ENCODE measurements at regions not wholly inside any gene's neighbourhood (a gene's known extent, or its start where the extent isn't known, plus 50 kb on each side); places are given as distances from the start of the nearest gene placed in this dataset.

DNA sequence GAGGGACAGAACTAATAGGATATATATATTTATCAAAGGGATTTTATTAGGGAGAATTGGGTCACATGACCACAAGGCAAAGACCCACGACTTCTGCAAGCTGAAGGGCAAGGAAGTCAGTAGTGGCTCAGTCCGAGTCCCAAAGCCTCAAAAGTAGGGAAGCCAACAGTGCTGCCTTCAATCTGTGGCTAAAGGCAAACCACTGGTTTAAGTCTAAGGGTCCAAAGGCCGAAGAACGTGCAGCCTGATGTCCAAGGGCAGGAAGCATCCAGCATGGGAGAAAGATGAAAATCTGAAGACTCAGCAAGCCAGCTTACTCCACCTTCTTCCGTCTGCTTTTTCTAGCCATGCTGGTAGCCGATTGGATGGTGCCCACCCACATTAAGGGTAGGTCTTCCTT is 157.9 kb upstream of the CRY1 start:
- TF ChIP-seq, protein P1, sequence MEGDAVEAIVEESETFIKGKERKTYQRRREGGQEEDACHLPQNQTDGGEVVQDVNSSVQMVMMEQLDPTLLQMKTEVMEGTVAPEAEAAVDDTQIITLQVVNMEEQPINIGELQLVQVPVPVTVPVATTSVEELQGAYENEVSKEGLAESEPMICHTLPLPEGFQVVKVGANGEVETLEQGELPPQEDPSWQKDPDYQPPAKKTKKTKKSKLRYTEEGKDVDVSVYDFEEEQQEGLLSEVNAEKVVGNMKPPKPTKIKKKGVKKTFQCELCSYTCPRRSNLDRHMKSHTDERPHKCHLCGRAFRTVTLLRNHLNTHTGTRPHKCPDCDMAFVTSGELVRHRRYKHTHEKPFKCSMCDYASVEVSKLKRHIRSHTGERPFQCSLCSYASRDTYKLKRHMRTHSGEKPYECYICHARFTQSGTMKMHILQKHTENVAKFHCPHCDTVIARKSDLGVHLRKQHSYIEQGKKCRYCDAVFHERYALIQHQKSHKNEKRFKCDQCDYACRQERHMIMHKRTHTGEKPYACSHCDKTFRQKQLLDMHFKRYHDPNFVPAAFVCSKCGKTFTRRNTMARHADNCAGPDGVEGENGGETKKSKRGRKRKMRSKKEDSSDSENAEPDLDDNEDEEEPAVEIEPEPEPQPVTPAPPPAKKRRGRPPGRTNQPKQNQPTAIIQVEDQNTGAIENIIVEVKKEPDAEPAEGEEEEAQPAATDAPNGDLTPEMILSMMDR (conservative IDR thresholded peaks at IDR 0.05; ENCODE audit: low read depth in 2 of 2): no peak
- no peak for TF ChIP-seq EZH2 (IDR thresholded peaks at IDR 0.05; ENCODE audit: low read depth, unreplicated experiment)
- TF ChIP-seq POLR2AphosphoS5 (IDR thresholded peaks at IDR 0.05; ENCODE audit: low read depth): no peak
- TF ChIP-seq STAT1 (IDR thresholded peaks at IDR 0.05; ENCODE audit: unreplicated experiment): no peak
- TF ChIP-seq, protein P2, sequence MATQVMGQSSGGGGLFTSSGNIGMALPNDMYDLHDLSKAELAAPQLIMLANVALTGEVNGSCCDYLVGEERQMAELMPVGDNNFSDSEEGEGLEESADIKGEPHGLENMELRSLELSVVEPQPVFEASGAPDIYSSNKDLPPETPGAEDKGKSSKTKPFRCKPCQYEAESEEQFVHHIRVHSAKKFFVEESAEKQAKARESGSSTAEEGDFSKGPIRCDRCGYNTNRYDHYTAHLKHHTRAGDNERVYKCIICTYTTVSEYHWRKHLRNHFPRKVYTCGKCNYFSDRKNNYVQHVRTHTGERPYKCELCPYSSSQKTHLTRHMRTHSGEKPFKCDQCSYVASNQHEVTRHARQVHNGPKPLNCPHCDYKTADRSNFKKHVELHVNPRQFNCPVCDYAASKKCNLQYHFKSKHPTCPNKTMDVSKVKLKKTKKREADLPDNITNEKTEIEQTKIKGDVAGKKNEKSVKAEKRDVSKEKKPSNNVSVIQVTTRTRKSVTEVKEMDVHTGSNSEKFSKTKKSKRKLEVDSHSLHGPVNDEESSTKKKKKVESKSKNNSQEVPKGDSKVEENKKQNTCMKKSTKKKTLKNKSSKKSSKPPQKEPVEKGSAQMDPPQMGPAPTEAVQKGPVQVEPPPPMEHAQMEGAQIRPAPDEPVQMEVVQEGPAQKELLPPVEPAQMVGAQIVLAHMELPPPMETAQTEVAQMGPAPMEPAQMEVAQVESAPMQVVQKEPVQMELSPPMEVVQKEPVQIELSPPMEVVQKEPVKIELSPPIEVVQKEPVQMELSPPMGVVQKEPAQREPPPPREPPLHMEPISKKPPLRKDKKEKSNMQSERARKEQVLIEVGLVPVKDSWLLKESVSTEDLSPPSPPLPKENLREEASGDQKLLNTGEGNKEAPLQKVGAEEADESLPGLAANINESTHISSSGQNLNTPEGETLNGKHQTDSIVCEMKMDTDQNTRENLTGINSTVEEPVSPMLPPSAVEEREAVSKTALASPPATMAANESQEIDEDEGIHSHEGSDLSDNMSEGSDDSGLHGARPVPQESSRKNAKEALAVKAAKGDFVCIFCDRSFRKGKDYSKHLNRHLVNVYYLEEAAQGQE (IDR thresholded peaks at IDR 0.05; ENCODE audit: unreplicated experiment): no peak
- TF ChIP-seq CREB1 (CRISPR knock-in tag; IDR thresholded peaks at IDR 0.05; ENCODE audit: low read depth): no peak
- no peak for TF ChIP-seq EZH2phosphoT487 (IDR thresholded peaks at IDR 0.05; ENCODE audit: unreplicated experiment)
- no peak for TF ChIP-seq JUNB (IDR thresholded peaks at IDR 0.05; ENCODE audit: unreplicated experiment)
- no peak for TF ChIP-seq NANOG (IDR thresholded peaks at IDR 0.05; ENCODE audit: borderline replicate concordance)
- TF ChIP-seq, protein P3, sequence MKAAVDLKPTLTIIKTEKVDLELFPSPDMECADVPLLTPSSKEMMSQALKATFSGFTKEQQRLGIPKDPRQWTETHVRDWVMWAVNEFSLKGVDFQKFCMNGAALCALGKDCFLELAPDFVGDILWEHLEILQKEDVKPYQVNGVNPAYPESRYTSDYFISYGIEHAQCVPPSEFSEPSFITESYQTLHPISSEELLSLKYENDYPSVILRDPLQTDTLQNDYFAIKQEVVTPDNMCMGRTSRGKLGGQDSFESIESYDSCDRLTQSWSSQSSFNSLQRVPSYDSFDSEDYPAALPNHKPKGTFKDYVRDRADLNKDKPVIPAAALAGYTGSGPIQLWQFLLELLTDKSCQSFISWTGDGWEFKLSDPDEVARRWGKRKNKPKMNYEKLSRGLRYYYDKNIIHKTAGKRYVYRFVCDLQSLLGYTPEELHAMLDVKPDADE (IDR thresholded peaks at IDR 0.05): no peak
- no peak for TF ChIP-seq ZNF114 (CRISPR knock-in tag; IDR thresholded peaks at IDR 0.05)
- no peak for TF ChIP-seq ZNF331 (CRISPR knock-in tag; IDR thresholded peaks at IDR 0.05; ENCODE audit: low read depth)

Measured in GM23338 (cell line).